ENCODE measurements at regions not wholly inside any gene's neighbourhood (a gene's known extent, or its start where the extent isn't known, plus 50 kb on each side); places are given as distances from the start of the nearest gene placed in this dataset.
"Not testable (repeated sequence)": the region's sequence is repeated elsewhere in the genome, so short reads cannot be mapped to it uniquely, and the experiment has no call there.

DNA sequence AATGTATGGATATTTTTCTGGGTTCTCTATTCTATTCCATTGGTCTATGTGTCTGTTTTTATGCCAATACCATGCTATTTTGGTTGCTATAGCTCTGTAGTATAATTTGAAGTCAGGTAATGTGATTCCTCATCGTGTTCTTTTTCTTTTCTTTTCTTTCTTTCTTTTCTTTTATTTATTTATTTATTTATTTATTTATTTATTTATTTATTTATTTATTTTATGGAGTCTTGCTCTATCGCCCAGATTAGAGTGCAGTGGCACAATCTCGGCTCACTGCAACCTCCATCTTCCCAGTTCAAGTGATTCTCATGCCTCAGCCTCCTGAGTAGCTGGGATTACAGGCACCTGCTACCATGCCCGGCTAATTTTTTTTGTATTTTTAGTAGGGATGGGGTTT, 315.2 kb downstream of the SV2B start:
- not testable (repeated sequence) for DNase-seq

DNA sequence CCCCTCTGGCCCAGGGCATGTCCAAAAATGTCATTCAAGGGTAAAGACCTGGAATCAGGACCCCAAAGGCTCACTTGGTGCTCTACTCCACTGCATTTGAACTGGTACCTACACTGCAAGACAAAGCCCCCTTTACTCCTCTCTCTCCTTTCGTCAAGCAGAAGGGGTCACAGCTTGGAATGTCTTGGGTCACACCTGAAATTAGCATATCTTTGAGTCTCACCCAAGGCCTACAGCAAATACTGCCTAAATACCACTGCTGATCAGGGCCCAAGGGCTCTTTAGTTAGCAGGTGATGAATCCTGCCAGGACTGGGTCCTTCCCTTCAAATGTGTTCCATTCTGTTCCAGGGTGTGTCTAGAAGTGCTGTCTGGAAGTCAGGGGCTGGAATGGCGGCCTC, 320.6 kb downstream of the SV2B start:
- no peak for DNase-seq

DNA sequence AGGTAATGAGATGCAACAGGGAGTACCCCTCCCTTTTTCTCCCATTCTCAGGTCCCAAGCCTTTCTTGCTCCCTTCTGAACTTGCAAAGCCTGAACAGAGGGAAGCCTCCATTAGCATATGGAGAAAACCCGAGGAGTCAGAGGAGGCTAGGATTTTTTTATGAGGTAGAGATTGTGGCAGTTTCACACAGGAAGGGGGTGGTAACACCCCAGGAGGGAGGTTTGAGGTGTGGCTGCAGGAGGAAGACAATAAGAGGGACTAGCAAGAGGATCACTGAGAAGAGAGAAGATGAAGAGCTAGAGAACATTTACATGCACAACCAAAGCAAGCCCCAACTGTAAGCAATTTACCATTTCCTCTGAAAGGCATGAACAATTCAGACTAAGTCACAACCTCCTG, 322.7 kb downstream of the SV2B start:
- no peak for DNase-seq

DNA sequence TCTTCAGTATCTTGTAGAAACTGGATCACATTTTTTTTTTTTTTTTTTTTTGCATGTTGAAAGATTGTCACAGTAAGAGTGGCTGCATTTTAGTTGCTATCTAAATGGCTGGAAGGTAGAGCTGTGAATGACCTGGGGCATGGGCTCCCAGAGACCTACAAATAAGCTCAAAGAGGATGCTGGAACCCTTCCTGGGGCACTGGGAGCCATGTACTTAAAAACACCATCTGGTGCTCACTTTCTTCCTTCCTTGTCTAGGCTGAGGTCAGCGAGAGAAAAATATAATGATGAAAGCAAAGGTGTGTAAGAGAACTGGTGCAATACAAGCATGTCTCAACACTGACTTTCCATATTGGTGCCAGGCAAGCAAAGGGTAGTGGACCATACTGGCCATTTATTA, 323.9 kb downstream of the SV2B start:
- DNase-seq = no peak

DNA sequence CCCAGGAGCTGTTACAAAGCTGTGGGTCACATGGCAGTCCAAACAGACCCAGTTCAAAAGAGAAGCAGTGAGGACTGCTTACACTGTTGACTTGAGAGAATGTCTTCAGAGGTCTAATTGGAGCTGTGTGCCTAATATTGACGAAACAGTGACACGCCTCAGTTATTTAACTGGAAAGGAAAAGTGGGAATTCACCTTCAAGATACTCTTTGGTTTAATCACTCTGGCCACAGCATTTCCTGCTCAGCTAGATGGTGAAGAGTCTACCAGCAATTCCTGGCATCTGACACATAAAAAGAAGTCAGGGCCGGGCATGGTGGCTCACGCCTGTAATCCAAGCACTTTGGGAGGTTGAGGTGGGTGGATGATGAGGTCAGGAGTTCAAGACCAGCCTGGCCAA, 326.4 kb downstream of the SV2B start:
- no peak for DNase-seq

DNA sequence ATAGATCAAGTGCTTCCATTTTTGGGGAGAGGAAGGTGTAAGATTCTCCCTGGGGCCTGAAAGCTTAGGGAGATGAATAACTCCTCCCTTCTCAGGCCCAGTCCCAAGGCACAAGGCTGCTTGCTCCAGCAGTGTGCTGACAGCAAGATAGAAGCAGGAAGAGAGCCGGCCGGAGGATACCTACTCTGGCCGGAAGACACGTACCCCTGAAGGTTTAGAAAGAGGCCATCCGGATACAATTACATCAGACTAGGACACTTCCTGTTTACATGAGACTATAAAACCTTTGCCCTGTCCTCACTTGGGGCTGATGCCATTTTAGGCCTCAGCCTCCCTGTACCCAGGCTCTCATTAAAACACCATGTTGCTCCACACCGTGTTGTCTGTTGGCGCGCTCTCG, 329.9 kb downstream of the SV2B start:
- DNase-seq = no peak

DNA sequence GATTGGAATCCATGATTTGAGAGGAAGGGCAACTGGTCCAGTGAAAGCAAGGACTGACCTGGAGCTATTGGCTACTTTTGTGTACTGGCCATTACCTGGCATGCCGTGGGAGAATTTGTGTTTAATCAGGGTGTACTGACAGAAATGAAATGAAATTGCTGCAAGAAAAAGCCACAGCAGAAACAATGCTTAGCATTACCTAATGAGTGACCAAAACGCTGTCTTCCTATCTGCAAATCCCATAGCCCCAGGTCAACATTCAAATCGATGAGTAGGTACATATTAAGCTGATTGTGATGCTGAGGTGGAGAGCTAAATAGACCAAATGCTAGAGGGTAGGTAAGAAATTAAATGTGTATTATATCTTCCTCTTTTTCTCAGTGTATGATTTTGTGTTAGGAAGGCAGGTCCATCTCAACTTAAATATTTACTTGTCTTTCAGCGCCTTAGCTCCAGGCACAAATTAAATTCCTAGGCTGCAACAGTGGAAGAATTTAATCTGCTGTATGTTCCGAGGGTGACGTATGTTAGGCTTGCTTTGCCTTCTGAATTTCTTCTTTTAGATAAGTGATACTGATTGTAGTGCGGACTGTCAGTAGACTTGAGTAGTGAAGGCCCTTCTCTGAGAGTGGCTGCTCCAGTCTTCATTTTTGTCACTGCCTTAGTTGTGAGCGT, 331.1 kb downstream of the SV2B start:
- DNase-seq = no peak

DNA sequence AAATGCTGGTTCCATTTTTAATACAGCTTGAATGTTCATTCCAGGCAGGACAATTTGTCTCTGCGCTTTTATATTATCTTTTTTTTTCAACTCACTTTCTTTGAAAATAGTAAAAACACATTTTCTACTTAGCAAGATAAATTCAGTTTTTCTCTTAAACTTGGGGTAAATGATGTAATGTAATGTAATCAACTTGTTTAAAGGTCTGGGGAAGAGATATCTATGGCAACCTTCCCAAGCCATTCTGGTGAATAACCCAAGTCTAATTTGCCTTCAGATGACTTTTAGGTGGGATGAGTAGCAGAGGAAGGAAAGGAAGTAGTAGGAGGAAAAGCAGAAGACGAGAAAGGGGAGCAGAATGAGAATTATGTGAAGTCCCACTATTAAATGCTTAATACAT, 335.1 kb downstream of the SV2B start:
- DNase-seq = no peak

DNA sequence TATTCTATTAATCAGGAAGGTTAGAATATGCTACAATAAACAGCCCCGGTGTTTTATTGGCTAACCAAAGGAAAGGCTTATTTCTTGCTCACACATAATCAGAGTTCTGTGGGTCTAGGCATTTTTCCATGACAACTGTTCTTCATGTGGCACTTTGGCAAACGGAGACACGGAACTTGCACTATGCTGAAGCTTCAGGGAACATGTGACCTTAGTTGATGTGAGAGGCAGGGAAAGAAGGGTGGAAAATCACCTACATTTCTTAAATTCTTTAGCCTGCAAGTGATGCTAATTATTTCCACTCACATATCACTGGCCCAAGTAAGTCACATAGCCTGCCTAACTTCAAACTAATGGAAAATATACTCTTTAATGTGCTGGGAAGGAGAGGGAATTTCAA, 344.6 kb downstream of the SV2B start:
- no peak for DNase-seq

DNA sequence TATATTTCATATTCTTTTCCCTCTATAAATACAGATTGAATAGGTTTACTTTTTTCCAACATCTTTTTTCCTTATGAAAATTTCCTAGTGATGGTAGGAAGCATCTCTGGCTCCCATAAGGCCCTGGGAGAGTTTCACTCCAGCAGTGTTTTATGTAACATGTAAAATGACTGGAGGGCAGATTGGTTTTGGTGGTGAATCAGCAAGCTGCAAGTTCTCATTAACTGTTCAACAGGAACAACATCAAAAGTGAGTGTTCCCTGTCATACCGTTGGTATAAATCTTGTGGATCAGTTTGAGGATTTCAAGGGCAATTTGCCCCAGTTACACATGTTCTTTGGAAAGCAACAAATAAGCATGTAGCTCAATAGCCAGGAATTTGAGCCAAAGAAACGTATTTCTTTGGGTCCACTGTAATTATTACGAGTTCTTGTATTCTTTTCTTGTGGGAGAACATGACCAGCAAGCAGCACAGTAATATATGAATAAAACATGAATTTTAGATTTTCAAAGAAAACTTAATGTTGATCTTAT, 345.7 kb downstream of the SV2B start:
- no peak for DNase-seq

DNA sequence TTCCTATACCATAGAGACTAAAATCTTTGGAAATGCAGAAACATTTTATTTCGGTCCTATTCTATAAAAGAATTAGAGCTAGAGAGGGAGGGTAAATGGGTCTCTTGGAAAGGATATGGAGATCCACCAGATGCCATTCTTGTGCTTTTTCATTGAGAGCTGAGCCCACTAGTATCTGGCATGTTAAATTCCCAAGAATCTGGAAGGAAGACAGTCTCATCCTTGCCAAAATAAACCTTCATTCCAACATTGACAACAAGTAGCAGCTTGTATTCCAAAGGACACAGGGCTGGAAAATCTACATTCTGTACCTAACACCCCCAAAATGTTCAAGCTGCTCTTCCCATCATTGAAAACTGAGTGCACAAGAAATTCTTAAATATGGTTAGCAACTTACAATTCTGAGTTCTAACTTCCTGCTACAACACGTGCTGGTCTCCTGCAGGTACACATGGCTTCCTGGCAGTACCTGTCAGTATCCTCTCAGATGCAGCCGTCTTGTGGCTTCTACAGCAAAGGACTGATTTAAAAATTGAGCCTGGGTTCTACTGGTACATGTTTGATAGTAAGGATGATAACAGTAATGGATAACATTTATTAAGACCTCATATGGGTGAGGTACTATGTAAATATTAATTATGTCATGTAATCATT, 348.1 kb downstream of the SV2B start:
- DNase-seq = no peak

DNA sequence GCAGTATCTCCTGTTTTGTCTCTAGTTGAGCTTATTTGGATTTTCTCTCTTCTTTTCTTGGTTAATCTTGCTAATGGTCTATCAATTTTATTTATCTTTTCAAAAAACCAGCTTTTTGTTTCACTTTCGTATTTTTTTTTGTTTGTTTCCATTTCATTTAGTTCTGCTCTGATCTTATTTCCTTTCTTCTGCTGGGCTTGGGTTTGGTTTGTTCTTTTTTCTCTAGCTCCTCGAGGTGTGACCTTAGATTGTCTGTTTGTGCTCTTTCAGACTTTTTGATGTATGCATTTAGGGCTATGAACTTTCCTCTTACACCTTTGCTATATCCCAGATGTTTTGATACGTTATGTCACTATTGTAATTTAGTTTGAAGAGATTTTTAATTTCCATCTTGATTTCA, 353.3 kb downstream of the SV2B start:
- not testable (repeated sequence) for DNase-seq

DNA sequence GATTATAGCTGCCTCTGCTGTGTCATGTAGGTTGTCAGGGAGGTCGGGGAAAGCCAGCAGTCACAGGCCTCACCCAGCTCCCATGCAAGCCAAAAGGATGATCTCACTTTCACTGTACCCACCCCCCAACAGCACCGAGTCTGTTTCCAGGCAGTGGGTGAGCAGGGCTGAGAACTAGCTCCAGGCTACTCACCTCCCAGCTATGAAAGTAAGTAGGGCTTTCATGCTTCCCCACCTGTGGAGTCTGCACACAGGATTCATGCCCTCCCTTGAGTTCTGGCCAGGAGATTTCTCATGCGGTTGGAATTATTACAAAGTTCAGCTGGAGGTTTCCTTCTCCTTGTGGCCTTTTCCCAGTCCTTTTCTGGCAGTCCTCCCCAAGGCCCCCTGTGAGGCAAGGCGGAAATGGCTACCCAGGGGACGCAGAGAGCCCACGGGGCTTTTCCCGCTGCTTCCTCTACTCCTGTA, 356.2 kb downstream of the SV2B start:
- no peak for DNase-seq

DNA sequence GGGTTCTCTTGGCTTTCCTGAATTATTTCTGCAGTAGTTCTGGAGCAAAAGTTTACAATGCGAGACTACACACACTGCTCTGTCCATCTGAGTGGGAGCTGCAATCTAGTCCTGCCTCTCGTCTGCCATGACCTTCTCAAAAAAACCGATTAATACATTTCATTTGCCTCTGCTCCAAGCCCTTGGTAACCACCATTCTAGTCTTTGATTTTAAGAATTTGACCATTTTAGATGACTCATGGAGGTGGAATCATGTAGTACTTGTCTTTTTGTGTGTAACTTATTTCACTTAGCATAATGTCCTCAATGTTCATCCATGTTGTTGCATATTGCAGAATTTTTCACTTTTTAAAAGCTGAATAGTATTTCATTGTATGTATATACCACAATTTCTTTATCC, 356.9 kb downstream of the SV2B start:
- no peak for DNase-seq

DNA sequence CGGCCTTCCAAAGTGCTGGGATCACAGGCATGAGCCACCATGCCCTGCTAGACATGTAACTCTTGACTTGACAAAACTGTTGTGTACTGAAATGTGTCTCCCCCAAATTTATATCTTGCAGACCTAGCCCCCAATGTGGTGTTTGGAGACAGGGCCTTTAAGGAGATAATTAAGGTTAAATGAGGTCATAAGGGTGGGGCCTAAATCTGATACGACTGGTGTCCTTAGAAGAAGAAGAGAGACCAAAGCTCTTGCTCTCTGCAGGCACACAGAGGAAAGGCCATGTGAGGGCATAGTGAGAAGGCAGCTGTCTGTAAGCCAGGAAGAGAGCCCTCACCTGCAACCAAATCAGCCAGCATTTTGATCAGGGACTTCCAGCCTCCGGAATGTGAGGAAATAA, 361.3 kb downstream of the SV2B start:
- DNase-seq = no peak

DNA sequence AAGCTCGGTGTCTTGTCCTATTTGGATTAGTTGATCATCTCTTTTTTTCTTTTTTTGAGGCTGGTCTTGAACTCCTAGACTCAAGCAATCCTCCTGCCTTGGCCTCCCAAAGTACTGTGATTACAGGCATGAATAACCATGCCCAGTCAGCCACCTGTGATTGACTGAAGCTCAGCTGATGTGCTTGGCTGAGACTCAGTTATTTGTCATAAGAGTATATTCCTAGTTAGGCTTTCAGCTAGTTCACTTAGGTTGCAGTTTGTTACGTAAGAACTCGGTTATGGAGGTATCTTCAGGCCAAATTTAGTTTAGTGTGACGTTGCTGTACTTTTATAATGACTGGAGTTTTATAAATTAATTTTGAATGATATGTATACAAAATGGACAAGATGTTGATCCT, 365.0 kb downstream of the SV2B start:
- DNase-seq = no peak

DNA sequence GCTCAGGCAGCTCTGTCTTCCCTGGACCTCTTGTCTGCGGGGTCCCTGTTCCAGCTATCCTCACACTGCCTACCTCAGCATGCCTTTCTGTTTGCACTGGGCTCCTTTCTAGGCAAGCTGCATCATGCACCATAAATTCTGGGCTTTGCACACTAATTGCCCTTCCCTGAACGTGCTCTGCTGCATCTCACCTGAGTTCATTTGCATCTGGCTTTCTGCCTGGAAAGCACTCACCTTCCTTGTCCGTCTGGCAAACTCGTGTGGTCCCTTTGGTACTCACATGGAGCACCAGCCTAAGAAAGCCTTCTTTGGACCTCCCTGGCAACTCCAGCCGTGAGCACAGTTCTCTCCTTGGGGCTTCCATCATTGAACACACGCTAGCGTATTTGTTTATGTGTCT, 365.6 kb downstream of the SV2B start:
- no peak for DNase-seq

DNA sequence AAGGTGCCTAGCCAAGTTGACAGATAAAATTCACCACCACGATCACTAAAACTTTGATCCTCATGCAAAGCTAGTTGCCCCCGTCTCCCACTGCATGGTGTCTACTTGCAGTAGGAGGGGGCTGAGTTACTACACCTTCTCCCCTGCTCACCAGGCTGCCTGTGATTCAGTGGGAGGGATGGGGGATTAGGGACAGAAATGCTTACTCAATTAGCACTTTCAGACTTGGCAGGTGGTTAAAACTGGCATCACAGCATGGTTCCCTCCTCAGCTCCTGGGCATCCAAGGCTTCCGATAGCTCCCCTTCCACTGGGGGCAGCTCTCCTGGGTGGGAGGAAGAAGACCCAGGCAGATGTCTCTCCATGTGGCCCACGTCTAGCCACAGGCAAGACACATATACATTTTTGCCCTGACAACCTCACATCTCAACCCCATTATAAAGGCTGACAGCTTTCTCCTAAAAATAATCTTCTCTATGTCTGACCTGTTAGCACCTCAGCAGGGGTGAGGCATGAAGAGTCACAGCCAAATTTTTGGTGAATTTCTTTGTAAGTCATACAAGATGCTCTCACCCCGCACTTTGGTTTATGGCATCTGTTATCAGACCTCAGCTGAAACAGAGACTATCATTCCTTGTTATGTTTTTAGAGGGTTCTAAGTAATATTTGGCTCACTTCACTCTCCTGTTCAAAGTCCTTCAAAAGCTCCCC, 369.0 kb downstream of the SV2B start:
- no peak for DNase-seq

DNA sequence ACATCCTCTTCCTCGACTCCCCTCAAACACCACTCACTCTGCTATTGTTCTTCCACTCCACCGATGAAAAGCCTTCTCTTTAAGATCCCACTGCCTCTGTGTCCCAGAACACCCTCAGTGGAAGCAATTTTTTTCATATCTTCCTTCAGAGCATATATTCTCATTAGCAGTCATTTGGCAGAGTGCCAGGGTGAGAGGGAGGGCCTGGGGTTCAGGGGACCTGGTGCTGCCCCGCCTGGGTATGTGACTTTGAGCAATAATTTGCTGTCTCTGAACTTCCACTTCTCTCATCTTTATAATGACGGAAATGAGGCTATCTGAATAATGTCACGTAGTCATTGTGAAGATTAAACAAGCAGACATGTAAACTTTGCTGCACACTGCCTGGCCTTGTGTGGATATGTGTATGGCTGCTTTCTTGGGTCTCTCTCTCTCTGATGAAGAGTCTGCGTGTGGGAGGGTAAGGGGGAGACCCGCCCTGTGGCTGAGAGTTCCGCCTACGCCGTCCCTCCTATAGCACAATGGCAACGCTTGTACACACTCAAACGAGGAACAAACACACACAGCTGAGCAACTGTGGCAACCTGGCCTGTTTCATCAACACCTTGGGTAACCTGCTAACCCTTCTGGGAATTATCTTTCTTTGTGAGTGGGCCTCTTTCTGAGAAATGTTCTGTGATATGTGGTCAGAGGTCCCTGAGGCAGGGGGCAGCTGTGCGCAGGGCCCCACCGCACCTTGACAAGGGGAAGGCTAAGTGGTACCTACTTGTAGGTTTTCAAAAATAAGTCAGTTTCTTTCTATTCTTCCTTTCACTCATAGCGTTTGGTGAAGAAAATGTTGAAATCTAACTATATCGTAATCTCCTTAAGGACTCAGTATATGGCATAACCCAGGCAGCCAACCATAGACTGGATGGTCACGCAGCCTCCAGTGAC, 369.8 kb downstream of the SV2B start:
- DNase-seq = no peak

DNA sequence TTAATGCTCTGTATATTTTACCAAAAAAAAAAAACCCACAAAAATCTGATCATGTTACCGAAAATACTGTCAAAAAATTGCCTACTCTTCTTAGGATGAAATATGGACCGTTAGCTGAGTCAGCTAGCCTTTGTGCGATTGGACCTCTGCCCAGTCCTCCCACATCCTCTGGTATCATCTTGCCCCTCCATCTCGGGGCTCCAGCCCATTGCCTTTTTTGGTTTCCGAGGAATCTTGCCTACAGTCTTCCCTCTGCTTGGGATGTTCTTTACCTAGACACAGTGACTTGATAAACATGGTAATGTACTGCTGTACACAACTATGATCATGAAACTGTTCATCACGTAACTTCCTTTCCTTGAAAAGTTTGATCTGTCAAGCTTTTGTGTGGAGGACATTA, 371.4 kb downstream of the SV2B start:
- no peak for DNase-seq

DNA sequence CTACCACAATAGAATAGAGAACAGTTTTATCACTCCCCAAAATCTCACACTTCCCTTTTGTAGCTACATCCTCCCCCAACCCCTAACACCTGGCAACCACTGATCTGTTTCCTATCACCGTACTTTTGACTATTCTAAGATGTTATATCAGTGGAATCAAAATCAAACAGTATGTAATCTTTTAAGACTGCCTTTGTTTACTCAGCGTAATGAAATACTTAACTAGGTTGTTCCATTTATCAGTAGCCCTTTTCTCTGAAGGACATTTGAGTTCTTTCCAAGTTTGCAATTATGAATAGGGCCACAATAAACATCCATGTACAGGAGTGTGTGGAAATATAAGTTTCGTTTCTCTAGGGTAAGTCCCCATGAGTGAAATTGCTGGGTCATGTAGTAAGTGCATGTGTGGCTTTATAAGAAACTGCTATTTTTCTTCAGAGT, 372.3 kb downstream of the SV2B start:
- no peak for DNase-seq

DNA sequence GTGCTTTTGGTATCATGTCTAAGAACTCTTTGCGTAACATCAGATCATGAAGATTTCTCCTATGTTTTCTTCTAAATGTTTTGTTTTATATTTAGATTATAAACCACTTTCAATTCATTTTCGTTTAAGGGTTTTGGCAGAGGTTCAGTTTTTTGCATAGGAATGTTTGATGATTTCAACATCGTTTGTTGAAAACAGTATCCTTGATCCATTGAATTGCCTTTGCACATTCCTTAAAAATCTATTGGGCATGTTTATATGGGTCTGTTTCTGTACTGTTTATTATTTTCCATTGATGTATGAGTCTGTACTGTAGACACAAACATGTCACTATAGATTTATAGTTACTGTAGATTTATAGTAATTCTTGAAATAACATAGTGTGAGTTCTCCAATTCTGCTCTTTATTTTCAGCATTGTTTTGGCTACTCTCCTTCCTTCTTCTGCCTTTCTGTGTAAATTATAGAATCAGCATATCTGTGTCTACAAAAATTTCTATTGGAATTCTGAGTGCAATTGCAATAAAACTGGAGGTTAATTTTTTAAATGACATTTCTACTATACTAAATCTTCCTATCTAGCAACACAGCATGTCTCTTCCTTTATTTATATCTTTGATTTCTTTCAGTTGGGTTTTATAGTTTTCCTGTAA, 374.0 kb downstream of the SV2B start:
- no peak for DNase-seq
